ENCODE measurements at regions not wholly inside any gene's neighbourhood (a gene's known extent, or its start where the extent isn't known, plus 50 kb on each side); places are given as distances from the start of the nearest gene placed in this dataset.

GRCh38 chr12:66050610-66051009, 79.9 kb downstream of the LLPH start:
- Histone ChIP-seq H3F3A (replicated peaks; ENCODE audit: low read depth) (no peaks in the 10 kb centered on the region), H4K20me1 (replicated peaks; ENCODE audit: insufficient read depth) (no peaks in the 10 kb centered on the region), H3K4me1 (ENCODE audit: insufficient read depth) (no peaks in the 10 kb centered on the region), H2AFZ (no peak overlapping the region), H3K79me2 (replicated peaks; ENCODE audit: insufficient read depth) (no peaks in the 10 kb centered on the region), H3K4me3 (no peak overlapping the region), H3K4me2 (no peak overlapping the region), H3K36me3 (ENCODE audit: insufficient read depth) (no peaks in the 10 kb centered on the region), H3K9me2 (ENCODE audit: insufficient read depth) (no peaks in the 10 kb centered on the region), H3K27ac (ENCODE audit: low read depth) (no peak overlapping the region), H3K27me3 (ENCODE audit: insufficient read depth) (no peaks in the 10 kb centered on the region)
- Mint-ChIP-seq H3K4me3 (no peak overlapping the region), H3K27ac (no peak overlapping the region), H3K27me3 (ENCODE audit: insufficient read depth, low read depth, poor library complexity) (no peaks in the 10 kb centered on the region), H3K9me3 (no peaks in the 10 kb centered on the region), H3K4me1 (0 out of 3 replicates have a peak, but pooled peaks cover 2% of the 10 kb centered on the region), H3K36me3 (ENCODE audit: low read depth) (no peaks in the 10 kb centered on the region)
- TF ChIP-seq CREB1 (CRISPR knock-in tag; IDR thresholded peaks at IDR 0.05; ENCODE audit: low read depth) (no peak), JUNB (IDR thresholded peaks at IDR 0.05; ENCODE audit: unreplicated experiment) (no peak), POLR2AphosphoS5 (IDR thresholded peaks at IDR 0.05; ENCODE audit: low read depth) (no peak), ZNF462 (CRISPR knock-in tag; IDR thresholded peaks at IDR 0.05) (no peak), ZNF331 (CRISPR knock-in tag; IDR thresholded peaks at IDR 0.05; ENCODE audit: low read depth) (no peak), NANOG (IDR thresholded peaks at IDR 0.05; ENCODE audit: borderline replicate concordance) (no peak), ZNF114 (CRISPR knock-in tag; IDR thresholded peaks at IDR 0.05) (no peak), ETS1 (IDR thresholded peaks at IDR 0.05) (no peak), EZH2 (IDR thresholded peaks at IDR 0.05; ENCODE audit: low read depth, unreplicated experiment) (no peak), EZH2phosphoT487 (IDR thresholded peaks at IDR 0.05; ENCODE audit: unreplicated experiment) (no peak)
- no peak for DNase-seq (ENCODE audit: low spot score)
- ATAC-seq = no peak

Data from GM23338 (cell line).